ENCODE measurements at regions not wholly inside any gene's neighbourhood (a gene's known extent, or its start where the extent isn't known, plus 50 kb on each side); places are given as distances from the start of the nearest gene placed in this dataset.
"Not testable (repeated sequence)": the region's sequence is repeated elsewhere in the genome, so short reads cannot be mapped to it uniquely, and the experiment has no call there.

- not testable (repeated sequence) for TF ChIP-seq CTCF, POLR2A (IDR thresholded peaks at IDR 0.05)
Measured at GRCh38 chr16:22589757-22590156, 79.1 kb downstream of the NPIPB5 start.

Measured in testis (tissue), 2 donors.